K562 (cell line): ENCODE measurements at regions not wholly inside any gene's neighbourhood (a gene's known extent, or its start where the extent isn't known, plus 50 kb on each side); places are given as distances from the start of the nearest gene placed in this dataset.

Source experiments
- ATF3 ChIP-seq, 2 experiments: fragments of 450-650 bp in 1 of 2; sonication (generic) in 1 of 2; formaldehyde crosslinking in 1 of 2; IDR thresholded peaks in 1 of 2; conservative IDR thresholded peaks in 1 of 2; 2 replicates each; pipeline versions ENCODE4 v1.6.1 to v1.8.1; 2016 to 2023; ENCODE audit warnings: mild to moderate bottlenecking in 2 of 2, moderate library complexity in 2 of 2, inconsistent platforms in 1 of 2, missing genetic modification reagents in 1 of 2
- CBX2 ChIP-seq: fragments of 200-600 bp; sonication (generic); IDR thresholded peaks from one replicate; pipeline ENCODE4 v1.6.1; 2012; ENCODE audit warnings: mild to moderate bottlenecking, low read length, inconsistent platforms; ENCODE audit not compliant: insufficient read depth, poor library complexity, severe bottlenecking
- CHD7 ChIP-seq: fragments of 200-600 bp; sonication (generic); IDR thresholded peaks from one replicate; pipeline ENCODE4 v1.6.1; 2012; ENCODE audit warnings: mild to moderate bottlenecking, low read depth, low read length, inconsistent platforms
- HMGXB4 ChIP-seq: sonication (generic); formaldehyde crosslinking; IDR thresholded peaks from 2 replicates; pipeline ENCODE4 v1.8.1; 2023; ENCODE audit warnings: mild to moderate bottlenecking, missing genetic modification reagents
- NFYB ChIP-seq: IDR thresholded peaks from 2 replicates; pipeline ENCODE4 v1.6.1; 2011; ENCODE audit warnings: mild to moderate bottlenecking, moderate library complexity; ENCODE audit not compliant: insufficient read length; ENCODE audit errors: extremely low read depth
- PHF21A ChIP-seq: fragments of 450-650 bp; IDR thresholded peaks from 2 replicates; pipeline ENCODE4 v1.6.1; 2017; ENCODE audit warnings: low read depth, borderline replicate concordance
- ZNF518B ChIP-seq: fragments of 250-450 bp; sonication (Bioruptor Pico); IDR thresholded peaks from 2 replicates; pipeline ENCODE4 v1.5.0; 2021; ENCODE audit warnings: mild to moderate bottlenecking, moderate library complexity

GRCh38 chr1:228956864-228957263, 221.6 kb downstream of the RHOU start (continued):
- no peak for TF ChIP-seq PHF21A
- no peak for TF ChIP-seq CBX2
- TF ChIP-seq ATF3 (IDR thresholded peaks at IDR 0.05) = no peak
- no peak for TF ChIP-seq ATF3 (CRISPR knock-in tag; conservative IDR thresholded peaks at IDR 0.05)
- no peak for TF ChIP-seq ZNF518B (CRISPR knock-in tag)
- TF ChIP-seq NFYB = no peak
- no peak for TF ChIP-seq HMGXB4 (CRISPR knock-in tag)
- no peak for TF ChIP-seq CHD7
